ENCODE measurements at regions not wholly inside any gene's neighbourhood (a gene's known extent, or its start where the extent isn't known, plus 50 kb on each side); places are given as distances from the start of the nearest gene placed in this dataset.

DNA sequence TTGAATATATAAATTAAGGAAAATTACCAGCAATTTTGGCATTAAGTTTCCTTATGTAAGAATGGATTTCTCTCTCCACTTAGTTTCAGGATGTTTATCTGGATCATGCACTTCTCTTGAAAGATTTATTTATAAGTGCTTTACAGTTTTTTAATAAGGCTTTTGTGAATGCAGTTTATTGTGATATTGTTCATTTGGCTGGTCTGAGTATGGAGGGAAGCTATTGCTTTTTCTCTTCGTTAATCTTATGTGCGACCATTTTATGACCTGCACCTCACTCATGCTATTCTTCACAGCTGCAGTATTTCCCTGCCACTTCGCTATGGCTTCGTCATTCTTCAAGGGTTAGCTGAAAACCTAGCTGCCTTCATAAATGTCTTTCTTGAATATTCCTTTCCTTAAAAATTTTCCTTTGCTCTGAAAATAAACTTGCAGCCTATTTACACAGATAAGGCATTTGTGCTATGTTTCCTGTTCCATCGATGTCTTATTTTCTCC, 233.4 kb downstream of the SOCS6 start:
- intact Hi-C loops (cut with DNase I) = no loop called here
- no peak for TF ChIP-seq POLR2A (IDR thresholded peaks at IDR 0.05)
- TF ChIP-seq EP300 (IDR thresholded peaks at IDR 0.05) = no peak
- 25 to 62% methylated on average over 5 of the region's 5 CpGs for WGBS, 2 donors
- H3K27ac ChIP-seq = no peak overlapping the region
- no peak overlapping the region for H3K4me3 ChIP-seq
- DNase-seq = no peak
- no peaks in the 10 kb centered on the region for H3K27me3 ChIP-seq
- no peaks in the 10 kb centered on the region for H3K9me3 ChIP-seq
- no peaks in the 10 kb centered on the region for H3K36me3 ChIP-seq
- no peaks in the 10 kb centered on the region for H3K4me1 ChIP-seq

DNA sequence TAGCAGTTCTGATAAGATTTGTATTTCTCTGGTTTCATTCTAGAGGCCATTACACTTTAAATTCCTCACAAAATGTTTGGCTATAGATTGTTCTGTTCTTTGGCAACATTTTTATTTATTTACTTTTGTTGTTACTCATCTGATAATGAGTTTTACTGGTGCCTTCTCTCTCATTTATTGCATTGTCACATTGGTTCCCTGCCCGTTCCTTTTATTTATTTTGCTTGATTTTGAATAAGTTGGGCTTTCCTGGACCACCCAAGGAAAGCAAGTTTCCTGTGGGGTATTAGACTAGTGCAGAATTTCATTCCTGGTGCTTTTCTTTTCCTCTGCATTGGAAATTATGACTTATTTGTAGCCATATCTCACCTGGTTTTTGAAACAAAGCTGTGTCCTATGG, 232.0 kb downstream of the SOCS6 start:
- intact Hi-C loops (cut with DNase I) = no loop called here
- WGBS, 2 donors = 11 to 47% methylated on average over 1 of the region's 1 CpG
- no peak for DNase-seq

DNA sequence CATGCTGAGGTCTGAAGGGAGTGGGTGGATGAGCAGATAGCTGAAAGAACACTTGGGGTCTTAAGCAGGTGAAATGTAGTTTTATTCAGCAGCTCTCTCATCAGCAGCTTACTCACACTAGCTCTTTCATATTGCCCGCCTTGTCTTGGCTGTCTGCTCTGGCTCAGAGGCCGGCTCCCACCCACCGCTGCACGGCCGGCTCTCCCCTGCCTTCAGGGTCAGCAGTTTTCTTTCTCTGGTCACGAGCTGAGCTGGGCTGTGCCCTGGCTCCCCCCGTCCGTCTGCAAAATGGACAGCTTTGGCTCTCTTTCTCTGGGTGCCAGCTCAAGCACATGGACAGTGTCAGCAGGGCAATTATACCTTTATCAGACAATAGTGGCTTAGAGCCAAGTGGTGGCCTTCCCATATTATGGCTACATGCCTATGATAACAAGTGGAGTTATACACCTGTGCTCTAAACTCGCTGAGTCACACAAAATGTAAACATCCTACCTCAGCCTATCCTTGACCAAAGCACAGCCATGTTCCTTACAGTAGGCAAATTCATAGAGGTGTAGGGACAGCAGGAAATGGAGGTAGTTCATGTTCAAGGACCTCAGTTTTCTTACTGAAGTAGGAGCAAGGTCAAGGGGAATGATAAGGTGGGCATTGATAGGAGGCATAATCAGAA, 224.8 kb downstream of the SOCS6 start:
- no peaks in the 10 kb centered on the region for H3K36me3 ChIP-seq
- intact Hi-C loops (cut with DNase I) = no loop called here
- DNase-seq = no peak
- H3K4me1 ChIP-seq = no peaks in the 10 kb centered on the region
- no peaks in the 10 kb centered on the region for H3K27me3 ChIP-seq
- no peak for TF ChIP-seq POLR2A (IDR thresholded peaks at IDR 0.05)
- no peak for TF ChIP-seq EP300 (IDR thresholded peaks at IDR 0.05)
- TF ChIP-seq POLR2AphosphoS5 (IDR thresholded peaks at IDR 0.05) = no peak
- TF ChIP-seq, protein P1, sequence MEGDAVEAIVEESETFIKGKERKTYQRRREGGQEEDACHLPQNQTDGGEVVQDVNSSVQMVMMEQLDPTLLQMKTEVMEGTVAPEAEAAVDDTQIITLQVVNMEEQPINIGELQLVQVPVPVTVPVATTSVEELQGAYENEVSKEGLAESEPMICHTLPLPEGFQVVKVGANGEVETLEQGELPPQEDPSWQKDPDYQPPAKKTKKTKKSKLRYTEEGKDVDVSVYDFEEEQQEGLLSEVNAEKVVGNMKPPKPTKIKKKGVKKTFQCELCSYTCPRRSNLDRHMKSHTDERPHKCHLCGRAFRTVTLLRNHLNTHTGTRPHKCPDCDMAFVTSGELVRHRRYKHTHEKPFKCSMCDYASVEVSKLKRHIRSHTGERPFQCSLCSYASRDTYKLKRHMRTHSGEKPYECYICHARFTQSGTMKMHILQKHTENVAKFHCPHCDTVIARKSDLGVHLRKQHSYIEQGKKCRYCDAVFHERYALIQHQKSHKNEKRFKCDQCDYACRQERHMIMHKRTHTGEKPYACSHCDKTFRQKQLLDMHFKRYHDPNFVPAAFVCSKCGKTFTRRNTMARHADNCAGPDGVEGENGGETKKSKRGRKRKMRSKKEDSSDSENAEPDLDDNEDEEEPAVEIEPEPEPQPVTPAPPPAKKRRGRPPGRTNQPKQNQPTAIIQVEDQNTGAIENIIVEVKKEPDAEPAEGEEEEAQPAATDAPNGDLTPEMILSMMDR (IDR thresholded peaks at IDR 0.05) = no peak
- no peak overlapping the region for H3K27ac ChIP-seq
- 69 to 80% methylated on average over 9 of the region's 9 CpGs for WGBS, 2 donors
- no peaks in the 10 kb centered on the region for H3K9me3 ChIP-seq
- H3K4me3 ChIP-seq = no peak overlapping the region

More for the DNA sequence above, 232.0 kb downstream of the SOCS6 start:
- H3K27me3 ChIP-seq = no peaks in the 10 kb centered on the region
- H3K4me1 ChIP-seq = no peaks in the 10 kb centered on the region
- TF ChIP-seq POLR2AphosphoS5 (IDR thresholded peaks at IDR 0.05) (no peak), POLR2A (IDR thresholded peaks at IDR 0.05) (no peak), EP300 (IDR thresholded peaks at IDR 0.05) (no peak)
- TF ChIP-seq, protein P1 (IDR thresholded peaks at IDR 0.05) = no peak
- H3K4me3 ChIP-seq = no peak overlapping the region
- no peaks in the 10 kb centered on the region for H3K9me3 ChIP-seq
- H3K27ac ChIP-seq = no peak overlapping the region
- no peaks in the 10 kb centered on the region for H3K36me3 ChIP-seq

DNA sequence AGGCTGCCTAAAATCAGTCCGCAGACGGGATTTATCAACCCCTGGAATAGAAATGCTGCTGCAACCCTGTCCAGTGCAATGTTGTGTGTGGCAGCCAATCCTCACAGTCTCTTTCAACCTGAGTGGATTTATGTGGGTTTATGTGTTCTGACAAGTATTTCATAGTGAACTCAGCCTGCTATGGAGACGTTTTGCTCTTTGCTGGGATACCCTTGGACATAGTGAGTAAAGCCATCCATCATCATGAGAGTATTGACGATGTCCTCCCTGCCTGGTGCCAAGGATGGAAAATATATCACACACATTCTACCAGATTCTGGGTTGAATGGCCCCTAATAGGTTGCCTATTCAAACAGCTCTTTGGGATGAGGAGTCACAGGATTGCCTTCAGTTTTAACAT, 219.1 kb downstream of the SOCS6 start:
- TF ChIP-seq, protein P1 (IDR thresholded peaks at IDR 0.05) = no peak
- no peak for TF ChIP-seq EP300 (IDR thresholded peaks at IDR 0.05)
- TF ChIP-seq POLR2AphosphoS5 (IDR thresholded peaks at IDR 0.05) = no peak
- no peak for TF ChIP-seq POLR2A (IDR thresholded peaks at IDR 0.05)

DNA sequence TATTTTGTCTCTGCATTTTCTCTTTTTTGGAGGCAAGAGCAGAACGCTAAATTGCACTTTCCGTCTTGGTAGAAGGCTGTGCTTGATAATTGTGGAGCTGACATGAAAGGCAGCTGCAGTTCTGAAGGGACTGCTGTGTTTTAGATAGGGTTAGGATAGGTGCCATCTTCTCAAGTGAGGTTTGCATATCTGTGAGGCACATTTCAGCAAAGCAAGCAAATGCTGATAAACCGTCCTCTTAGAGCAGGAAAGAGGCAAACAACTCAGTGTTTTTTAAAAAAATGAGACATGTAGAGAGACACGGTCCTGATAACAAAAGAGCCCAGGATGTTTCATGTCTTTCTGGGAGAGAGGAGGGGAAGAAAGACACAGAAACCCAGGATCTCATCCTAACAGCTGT, 217.7 kb downstream of the SOCS6 start:
- no peaks in the 10 kb centered on the region for H3K36me3 ChIP-seq
- no peak overlapping the region for H3K27ac ChIP-seq
- no peaks in the 10 kb centered on the region for H3K27me3 ChIP-seq
- no peak overlapping the region for H3K4me3 ChIP-seq
- no peaks in the 10 kb centered on the region for H3K4me1 ChIP-seq
- 76 to 85% methylated on average over 4 of the region's 4 CpGs for WGBS, 2 donors
- intact Hi-C loops (cut with DNase I) = no loop called here
- no peaks in the 10 kb centered on the region for H3K9me3 ChIP-seq
- TF ChIP-seq, protein P1 (IDR thresholded peaks at IDR 0.05) = no peak
- TF ChIP-seq POLR2A (IDR thresholded peaks at IDR 0.05) = no peak
- no peak for TF ChIP-seq POLR2AphosphoS5 (IDR thresholded peaks at IDR 0.05)
- TF ChIP-seq EP300 (IDR thresholded peaks at IDR 0.05) = no peak
- DNase-seq = no peak

More for the DNA sequence above, 219.1 kb downstream of the SOCS6 start:
- intact Hi-C loops (cut with DNase I) = no loop called here
- Histone ChIP-seq H3K27ac (no peak overlapping the region), H3K9me3 (no peaks in the 10 kb centered on the region), H3K4me3 (no peak overlapping the region), H3K36me3 (no peaks in the 10 kb centered on the region), H3K27me3 (no peaks in the 10 kb centered on the region), H3K4me1 (no peaks in the 10 kb centered on the region)
- WGBS, 2 donors = 80 to 83% methylated on average over 4 of the region's 4 CpGs
- no peak for DNase-seq
